ENCODE measurements at regions not wholly inside any gene's neighbourhood (a gene's known extent, or its start where the extent isn't known, plus 50 kb on each side); places are given as distances from the start of the nearest gene placed in this dataset.

DNA sequence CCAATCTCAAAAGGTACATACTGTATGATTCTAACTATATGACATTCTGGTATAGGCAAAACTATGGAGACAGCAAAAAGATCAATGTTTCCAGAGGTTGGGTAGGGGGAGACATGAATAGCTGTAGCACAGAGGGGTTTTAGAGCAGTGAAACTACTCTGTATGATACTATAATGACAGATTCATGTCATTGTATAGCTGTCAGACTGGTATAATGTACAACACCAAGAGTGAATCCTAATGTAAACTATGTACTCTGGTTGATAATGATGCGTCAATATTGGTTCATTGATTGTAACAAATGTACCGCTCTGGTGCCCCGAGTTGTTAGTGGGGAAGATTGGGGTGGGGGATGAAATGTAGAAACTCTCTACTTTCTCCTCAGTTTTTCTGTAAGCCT is 172.4 kb upstream of the SPOPL start:
- TF ChIP-seq, protein P1, sequence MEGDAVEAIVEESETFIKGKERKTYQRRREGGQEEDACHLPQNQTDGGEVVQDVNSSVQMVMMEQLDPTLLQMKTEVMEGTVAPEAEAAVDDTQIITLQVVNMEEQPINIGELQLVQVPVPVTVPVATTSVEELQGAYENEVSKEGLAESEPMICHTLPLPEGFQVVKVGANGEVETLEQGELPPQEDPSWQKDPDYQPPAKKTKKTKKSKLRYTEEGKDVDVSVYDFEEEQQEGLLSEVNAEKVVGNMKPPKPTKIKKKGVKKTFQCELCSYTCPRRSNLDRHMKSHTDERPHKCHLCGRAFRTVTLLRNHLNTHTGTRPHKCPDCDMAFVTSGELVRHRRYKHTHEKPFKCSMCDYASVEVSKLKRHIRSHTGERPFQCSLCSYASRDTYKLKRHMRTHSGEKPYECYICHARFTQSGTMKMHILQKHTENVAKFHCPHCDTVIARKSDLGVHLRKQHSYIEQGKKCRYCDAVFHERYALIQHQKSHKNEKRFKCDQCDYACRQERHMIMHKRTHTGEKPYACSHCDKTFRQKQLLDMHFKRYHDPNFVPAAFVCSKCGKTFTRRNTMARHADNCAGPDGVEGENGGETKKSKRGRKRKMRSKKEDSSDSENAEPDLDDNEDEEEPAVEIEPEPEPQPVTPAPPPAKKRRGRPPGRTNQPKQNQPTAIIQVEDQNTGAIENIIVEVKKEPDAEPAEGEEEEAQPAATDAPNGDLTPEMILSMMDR (IDR thresholded peaks at IDR 0.05; ENCODE audit: poor library complexity), result no peak
- no peak for TF ChIP-seq EZH2phosphoT487 (IDR thresholded peaks at IDR 0.05; ENCODE audit: low read depth, severe bottlenecking, unreplicated experiment)
- TF ChIP-seq EZH2 (IDR thresholded peaks at IDR 0.05; ENCODE audit: borderline replicate concordance), result no peak
- Histone ChIP-seq H3K9me2 (replicated peaks; ENCODE audit: insufficient read depth) (no peaks in the 10 kb centered on the region), H3K79me2 (no peaks in the 10 kb centered on the region), H3K27ac (no peak overlapping the region), H3K36me3 (replicated peaks; ENCODE audit: insufficient read depth, low read depth) (no peaks in the 10 kb centered on the region), H3K4me2 (no peak overlapping the region), H3K4me3 (no peak overlapping the region), H3K9me3 (ENCODE audit: low read depth) (no peaks in the 10 kb centered on the region), H2AFZ (no peak overlapping the region), H3K4me1 (ENCODE audit: insufficient read depth) (no peaks in the 10 kb centered on the region), H4K20me1 (ENCODE audit: insufficient read depth, poor library complexity, severe bottlenecking) (no peaks in the 10 kb centered on the region), H3K27me3 (no peaks in the 10 kb centered on the region)
- DNase-seq (ENCODE audit: low spot score), result no peak
- WGBS (ENCODE audit: low lambda C conversion rate, missing lambda C conversion rate), result 52% methylated on average over 3 of the region's 3 CpGs

DNA sequence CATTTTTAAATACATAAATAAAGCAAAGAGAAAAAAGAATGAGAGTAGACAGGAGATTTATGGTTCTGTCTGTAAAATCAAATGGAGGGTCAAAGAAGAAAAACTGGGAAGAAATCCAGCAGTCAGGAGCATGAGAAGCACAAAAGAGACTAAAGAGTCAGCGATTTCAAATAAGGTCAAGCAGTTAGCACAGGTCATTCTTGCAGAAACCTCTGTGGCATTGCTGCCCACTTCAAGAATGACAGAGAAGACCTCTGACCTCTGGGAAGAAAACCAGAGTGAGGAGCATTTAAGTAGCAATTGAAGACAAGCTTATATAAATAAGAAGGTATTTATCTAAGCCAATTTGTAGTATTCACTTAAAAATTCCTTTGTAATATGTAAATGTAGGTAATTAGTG is 172.0 kb upstream of the SPOPL start:
- H3K27me3 ChIP-seq, result no peaks in the 10 kb centered on the region
- no peaks in the 10 kb centered on the region for H4K20me1 ChIP-seq (ENCODE audit: insufficient read depth, poor library complexity, severe bottlenecking)
- H3K9me3 ChIP-seq (ENCODE audit: low read depth), result no peaks in the 10 kb centered on the region
- H3K4me2 ChIP-seq, result no peak overlapping the region
- H3K27ac ChIP-seq, result no peak overlapping the region
- H2AFZ ChIP-seq, result no peak overlapping the region
- no peak overlapping the region for H3K4me3 ChIP-seq
- no peaks in the 10 kb centered on the region for H3K9me2 ChIP-seq (replicated peaks; ENCODE audit: insufficient read depth)
- H3K36me3 ChIP-seq (replicated peaks; ENCODE audit: insufficient read depth, low read depth), result no peaks in the 10 kb centered on the region
- H3K79me2 ChIP-seq, result no peaks in the 10 kb centered on the region
- no peak for DNase-seq (ENCODE audit: low spot score)
- TF ChIP-seq, protein P1 (IDR thresholded peaks at IDR 0.05; ENCODE audit: poor library complexity), result no peak
- TF ChIP-seq EZH2phosphoT487 (IDR thresholded peaks at IDR 0.05; ENCODE audit: low read depth, severe bottlenecking, unreplicated experiment) (no peak), EZH2 (IDR thresholded peaks at IDR 0.05; ENCODE audit: borderline replicate concordance) (no peak)
- WGBS (ENCODE audit: low lambda C conversion rate, missing lambda C conversion rate), result 52% methylated on average over 1 of the region's 1 CpG
- no peaks in the 10 kb centered on the region for H3K4me1 ChIP-seq (ENCODE audit: insufficient read depth)

DNA sequence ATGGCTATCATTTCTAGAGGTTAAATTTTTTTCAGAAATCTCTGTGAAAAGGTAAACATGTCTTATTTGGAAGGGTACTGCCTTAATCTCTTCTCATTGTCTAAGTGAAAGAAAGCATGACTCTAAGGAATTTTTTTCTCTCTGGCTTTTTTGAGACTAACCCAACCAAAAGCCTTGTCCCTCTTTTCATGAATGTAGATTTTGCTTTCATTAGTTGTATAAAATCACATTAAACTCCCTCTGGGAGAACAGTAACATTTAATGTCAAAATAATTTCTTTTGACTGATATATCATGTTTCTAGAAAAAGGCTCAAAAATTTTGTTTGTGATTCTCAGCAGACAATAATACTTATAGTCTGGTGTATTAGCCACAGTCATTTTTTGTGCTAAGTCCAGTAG is 168.4 kb upstream of the SPOPL start:
- no peak overlapping the region for H3K4me3 ChIP-seq
- no peaks in the 10 kb centered on the region for H3K4me1 ChIP-seq (ENCODE audit: insufficient read depth)
- H2AFZ ChIP-seq, result no peak overlapping the region
- H3K27ac ChIP-seq, result no peak overlapping the region
- H3K36me3 ChIP-seq (replicated peaks; ENCODE audit: insufficient read depth, low read depth), result no peaks in the 10 kb centered on the region
- H3K79me2 ChIP-seq, result no peaks in the 10 kb centered on the region
- H3K9me2 ChIP-seq (replicated peaks; ENCODE audit: insufficient read depth), result no peaks in the 10 kb centered on the region
- no peaks in the 10 kb centered on the region for H4K20me1 ChIP-seq (ENCODE audit: insufficient read depth, poor library complexity, severe bottlenecking)
- no peak overlapping the region for H3K4me2 ChIP-seq
- H3K9me3 ChIP-seq (ENCODE audit: low read depth), result no peaks in the 10 kb centered on the region
- no peak for DNase-seq (ENCODE audit: low spot score)
- H3K27me3 ChIP-seq, result no peaks in the 10 kb centered on the region
- TF ChIP-seq EZH2phosphoT487 (IDR thresholded peaks at IDR 0.05; ENCODE audit: low read depth, severe bottlenecking, unreplicated experiment) (no peak), EZH2 (IDR thresholded peaks at IDR 0.05; ENCODE audit: borderline replicate concordance) (no peak)
- TF ChIP-seq, protein P1 (IDR thresholded peaks at IDR 0.05; ENCODE audit: poor library complexity), result no peak

DNA sequence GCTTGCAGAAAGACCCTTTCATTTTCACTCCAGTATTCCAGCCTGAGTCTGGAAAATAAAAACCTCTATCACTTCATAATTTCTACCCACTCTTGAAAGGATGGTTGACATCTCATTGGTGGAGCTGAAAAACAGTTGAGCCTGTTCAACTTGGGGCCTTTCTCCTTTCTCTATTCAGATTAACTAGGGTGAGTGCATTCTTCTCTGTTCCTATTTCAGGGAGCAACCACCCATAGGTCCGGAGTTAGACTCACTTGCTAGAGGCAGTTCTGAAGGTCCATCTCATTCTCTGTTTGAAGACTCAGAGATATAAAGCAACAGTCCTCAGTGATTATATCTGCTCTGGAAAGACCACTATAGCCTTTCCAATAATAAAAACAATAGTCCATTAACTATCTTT is 167.9 kb upstream of the SPOPL start:
- H3K27ac ChIP-seq, result no peak overlapping the region
- no peak for DNase-seq (ENCODE audit: low spot score)
- no peaks in the 10 kb centered on the region for H3K79me2 ChIP-seq
- no peaks in the 10 kb centered on the region for H3K36me3 ChIP-seq (replicated peaks; ENCODE audit: insufficient read depth, low read depth)
- 85% methylated on average over 1 of the region's 1 CpG for WGBS (ENCODE audit: low lambda C conversion rate, missing lambda C conversion rate)
- H3K9me3 ChIP-seq (ENCODE audit: low read depth), result no peaks in the 10 kb centered on the region
- no peak overlapping the region for H2AFZ ChIP-seq
- H3K9me2 ChIP-seq (replicated peaks; ENCODE audit: insufficient read depth), result no peaks in the 10 kb centered on the region
- no peaks in the 10 kb centered on the region for H3K4me1 ChIP-seq (ENCODE audit: insufficient read depth)
- TF ChIP-seq EZH2phosphoT487 (IDR thresholded peaks at IDR 0.05; ENCODE audit: low read depth, severe bottlenecking, unreplicated experiment) (no peak), EZH2 (IDR thresholded peaks at IDR 0.05; ENCODE audit: borderline replicate concordance) (no peak)
- TF ChIP-seq, protein P1 (IDR thresholded peaks at IDR 0.05; ENCODE audit: poor library complexity), result no peak
- H3K4me3 ChIP-seq, result no peak overlapping the region
- no peaks in the 10 kb centered on the region for H4K20me1 ChIP-seq (ENCODE audit: insufficient read depth, poor library complexity, severe bottlenecking)
- no peak overlapping the region for H3K4me2 ChIP-seq
- no peaks in the 10 kb centered on the region for H3K27me3 ChIP-seq

All from hepatocyte (in vitro differentiated cells).